GM18870 (cell line): ENCODE measurements at regions not wholly inside any gene's neighbourhood (a gene's known extent, or its start where the extent isn't known, plus 50 kb on each side); places are given as distances from the start of the nearest gene placed in this dataset.
"Not testable (repeated sequence)": the region's sequence is repeated elsewhere in the genome, so short reads cannot be mapped to it uniquely, and the experiment has no call there.

Experiments used
- ATAC-seq: cut with Tn5 transposase; IDR thresholded peaks from one replicate; pipeline ENCODE4 v1.9.1; 2021; ENCODE audit warnings: moderate library complexity; ENCODE audit not compliant: unreplicated experiment

DNA sequence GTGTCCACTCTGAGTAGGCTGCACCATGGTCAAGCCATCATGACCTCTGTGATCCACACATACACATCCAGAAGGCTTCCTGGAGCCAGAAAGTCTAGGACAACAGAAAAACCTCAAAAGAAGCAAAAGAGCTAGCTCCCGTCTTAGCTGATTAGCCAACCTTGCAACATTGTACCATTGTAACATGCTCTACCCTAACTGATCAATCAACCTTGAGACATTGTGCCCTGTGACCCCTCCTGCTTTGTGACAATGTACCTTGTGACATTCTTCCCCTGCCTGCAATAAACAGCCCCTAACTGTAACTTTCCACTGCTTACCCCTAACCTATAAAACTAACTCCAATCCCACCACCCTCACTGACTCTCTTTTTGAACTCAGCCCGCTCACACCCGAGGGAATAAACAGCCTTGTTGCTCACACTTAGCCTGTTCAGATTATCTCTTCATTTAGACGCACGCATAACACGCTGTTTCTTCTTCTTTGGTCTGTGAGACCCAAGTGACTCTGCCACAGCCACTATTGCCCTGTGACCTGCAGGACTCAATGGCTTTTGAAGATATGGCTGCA is 1104.6 kb downstream of the OTOL1 start:
- no peak for ATAC-seq

DNA sequence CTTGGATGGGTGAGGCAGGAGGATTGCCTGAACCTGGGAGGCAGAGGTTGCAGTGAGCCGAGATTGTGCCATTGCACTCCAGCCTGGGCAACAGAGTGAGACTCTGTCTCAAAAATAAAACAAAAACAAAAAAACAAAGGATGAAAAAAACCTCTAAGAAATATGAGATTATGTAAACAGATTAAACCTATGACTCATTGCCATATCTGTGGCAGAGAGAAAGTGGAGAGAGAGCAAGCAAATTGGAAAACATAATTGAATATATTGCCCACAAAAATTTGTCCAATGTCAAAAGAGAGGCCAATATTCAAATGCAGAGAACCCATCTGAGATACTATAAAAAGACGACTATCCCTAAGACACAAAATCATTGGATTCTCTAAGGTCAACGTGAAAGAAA is 1106.0 kb downstream of the OTOL1 start:
- no peak for ATAC-seq

GRCh38 chr3:162605651-162606204 is 1109.1 kb downstream of the OTOL1 start:
- no peak for ATAC-seq

DNA sequence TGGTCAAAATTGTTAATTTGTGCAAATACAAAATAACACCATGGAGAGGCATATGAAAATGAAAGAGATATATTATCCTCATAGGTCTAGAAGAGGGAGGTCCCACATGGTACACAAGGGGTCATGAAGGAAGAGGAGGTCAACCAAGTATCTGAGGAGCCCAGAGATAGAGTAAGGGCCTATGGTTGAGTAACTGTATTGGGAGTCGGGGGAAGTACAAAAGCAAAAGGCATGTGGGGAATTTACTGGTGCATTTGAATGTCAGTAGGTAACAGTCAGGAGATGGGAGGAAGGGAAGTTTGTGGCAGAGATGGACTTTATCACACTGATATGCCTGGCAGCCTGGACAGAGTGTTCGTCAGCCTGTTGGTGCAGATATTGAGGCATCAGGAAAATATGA is 1113.7 kb downstream of the OTOL1 start:
- ATAC-seq, result no peak

DNA sequence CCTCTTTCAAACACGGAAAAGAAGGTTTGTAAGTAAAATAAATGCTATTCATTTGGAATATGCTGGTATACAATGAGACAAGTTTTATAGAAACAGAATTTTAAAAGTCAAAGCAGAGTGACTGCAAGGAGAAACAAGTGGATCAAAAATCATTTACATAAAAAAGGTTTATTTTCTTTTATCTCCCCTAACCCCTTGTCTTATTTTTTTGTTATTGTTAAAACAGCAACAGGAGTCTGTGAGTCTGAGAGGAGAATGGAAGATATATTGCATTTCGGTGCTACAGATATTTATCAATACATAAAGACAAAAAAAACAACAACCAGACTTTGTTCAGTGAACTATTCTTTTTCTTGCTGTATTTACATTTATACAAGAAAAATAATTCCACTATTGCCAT is 1116.4 kb downstream of the OTOL1 start:
- no peak for ATAC-seq

DNA sequence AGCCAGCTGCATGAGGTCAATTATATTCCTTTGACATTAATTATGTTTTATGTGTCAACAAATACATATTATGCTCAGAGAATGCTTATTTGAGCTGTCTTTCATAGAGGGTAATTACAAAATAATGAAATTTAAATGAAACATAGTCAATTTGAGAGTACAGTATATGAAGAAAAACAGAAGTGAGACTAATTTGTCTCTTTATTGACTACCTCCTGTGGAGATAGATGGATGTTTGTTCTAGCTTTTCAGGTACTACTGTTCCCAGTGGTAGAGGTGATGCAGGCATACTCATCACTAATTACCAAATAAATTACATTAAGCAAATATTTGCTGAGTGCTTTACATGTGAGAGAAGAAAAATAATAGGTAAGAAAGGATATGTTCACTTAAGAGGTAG is 1129.6 kb downstream of the OTOL1 start:
- no peak for ATAC-seq

GRCh38 chr3:162628531-162628930 is 1131.9 kb downstream of the OTOL1 start:
- no peak for ATAC-seq

DNA sequence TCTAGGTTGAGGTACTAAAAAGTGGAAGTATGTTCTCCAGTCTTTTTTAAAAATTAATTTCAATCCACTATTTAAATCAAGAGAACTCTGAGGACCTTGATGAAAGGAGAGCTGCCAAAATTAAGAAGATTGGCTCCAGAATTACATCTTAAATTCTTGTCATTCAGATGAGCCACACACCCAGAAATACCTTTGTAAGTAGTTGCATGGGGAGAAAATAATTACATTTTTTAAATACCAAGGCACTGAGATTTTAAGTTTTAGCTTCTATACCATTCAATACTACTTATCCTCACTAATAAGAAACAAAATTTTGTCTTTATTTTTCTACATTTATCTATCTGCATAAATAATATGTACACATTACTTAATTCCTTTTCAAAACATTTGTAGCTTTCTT is 1132.8 kb downstream of the OTOL1 start:
- ATAC-seq, result no peak

GRCh38 chr3:162632672-162633071 is 1136.1 kb downstream of the OTOL1 start:
- ATAC-seq, result no peak

DNA sequence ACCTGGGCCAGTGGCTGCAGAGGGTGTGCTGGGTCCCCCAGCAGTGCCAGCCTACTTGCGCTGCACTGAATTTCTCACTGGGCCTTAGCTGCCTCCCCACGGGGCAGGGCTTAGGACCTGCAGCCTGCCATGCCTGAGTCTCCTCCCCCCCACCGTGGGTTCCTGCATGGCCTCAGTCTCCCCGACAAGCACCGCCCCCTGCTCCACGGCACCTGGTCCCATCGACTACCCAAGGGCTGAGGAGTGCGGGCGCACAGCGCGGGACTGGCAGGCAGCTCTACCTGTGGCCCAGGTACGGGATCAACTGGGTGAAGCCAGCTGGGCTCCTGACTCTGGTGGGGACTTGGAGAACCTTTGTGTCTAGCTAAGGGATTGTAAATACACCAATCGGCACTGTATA is 1143.6 kb downstream of the OTOL1 start:
- ATAC-seq, result not testable (repeated sequence)

- no peak for ATAC-seq
Measured at GRCh38 chr3:162641317-162641716, 1144.7 kb downstream of the OTOL1 start.

- no peak for ATAC-seq
Measured at GRCh38 chr3:162641907-162642306, 1145.3 kb downstream of the OTOL1 start.

DNA sequence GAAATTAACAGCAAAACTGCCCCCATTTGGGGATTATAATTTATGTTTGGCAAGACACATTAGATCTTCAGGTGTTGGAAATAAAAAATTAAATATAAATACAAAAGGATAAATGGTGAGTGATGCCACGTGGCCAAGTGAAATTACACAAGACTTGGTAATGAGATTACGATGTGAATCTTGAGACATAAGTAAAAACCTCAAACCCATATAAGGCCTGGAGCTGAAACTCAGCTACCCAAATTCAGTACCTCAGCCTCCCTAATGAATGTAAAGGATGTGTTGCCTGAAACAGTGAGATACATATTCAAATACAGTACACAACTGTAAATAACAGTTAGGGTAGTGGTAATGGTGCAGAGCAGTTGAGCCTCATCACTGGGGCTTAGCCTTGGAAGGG is 1146.6 kb downstream of the OTOL1 start:
- ATAC-seq, result no peak

DNA sequence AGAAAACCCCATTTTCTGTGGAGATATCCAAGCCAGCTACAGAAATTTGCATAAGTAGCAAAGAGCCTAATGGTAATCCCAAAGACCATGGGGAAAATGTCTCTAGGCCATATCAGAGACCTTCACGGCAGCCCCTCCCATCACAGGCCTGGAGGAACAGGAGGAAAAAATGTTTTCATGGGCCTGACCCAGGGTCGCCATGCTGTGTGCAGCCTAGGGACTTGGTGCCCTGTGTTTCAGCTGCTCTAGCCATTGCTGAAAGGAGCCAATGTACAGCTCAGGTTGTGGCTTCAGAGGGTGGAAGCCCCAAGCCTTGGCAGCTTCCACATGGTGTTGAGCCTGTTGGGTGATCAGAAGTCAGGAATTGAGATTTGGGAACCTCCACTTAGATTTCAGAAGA is 1150.7 kb downstream of the OTOL1 start:
- no peak for ATAC-seq

GRCh38 chr3:162658003-162658402 is 1161.4 kb downstream of the OTOL1 start:
- no peak for ATAC-seq

DNA sequence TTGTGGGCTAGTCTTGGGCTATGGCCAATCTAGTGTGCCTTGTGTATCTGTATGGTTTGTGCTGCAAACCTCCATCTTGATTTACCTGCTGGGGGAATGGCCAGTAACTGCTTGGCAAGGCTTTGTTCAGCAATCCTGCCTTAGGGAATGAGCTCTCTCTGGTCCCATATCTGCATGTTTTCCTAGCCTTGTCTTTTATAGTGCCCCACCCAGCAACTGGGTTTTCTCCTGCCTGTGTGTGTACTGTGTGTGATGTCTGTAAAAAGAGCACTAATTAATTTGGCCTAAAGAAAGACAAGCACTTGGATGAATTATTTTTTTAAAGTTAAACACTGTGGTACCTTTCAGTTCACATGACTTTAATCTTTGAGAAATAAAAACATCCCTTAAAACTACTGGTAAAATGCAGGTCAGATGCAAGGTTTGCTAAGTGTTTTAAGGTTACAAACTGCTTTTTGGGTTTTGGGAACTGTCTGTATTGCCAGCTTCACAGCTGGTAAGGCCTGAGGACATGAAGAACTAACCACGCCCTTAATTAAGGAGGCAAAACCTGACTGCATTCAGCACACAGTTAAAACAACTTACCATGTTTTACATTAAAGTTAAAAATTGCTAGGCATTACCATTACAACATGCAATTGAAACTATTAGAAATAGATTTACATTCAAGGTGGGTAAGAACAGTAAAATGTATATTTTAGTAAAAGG is 1169.2 kb downstream of the OTOL1 start:
- ATAC-seq, result no peak

DNA sequence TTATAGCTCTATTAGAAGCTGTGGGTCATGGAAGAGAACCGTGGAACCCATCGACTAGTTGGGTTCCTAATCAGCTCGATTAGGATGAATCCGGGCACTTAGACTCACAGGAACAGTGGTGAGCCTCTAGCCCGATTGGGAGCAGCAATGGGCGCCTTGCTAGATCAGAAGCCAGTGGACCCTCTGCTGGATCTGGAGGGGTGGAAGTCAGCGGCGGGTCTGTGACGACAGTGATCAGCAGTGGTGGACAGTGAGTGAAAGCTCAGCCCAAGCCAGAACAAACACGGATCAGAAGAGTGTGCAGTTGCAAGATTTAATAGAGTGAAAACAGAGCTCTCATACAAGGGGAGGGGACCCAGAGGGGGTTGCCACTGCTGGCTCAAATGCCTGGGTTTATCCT is 1170.2 kb downstream of the OTOL1 start:
- no peak for ATAC-seq

DNA sequence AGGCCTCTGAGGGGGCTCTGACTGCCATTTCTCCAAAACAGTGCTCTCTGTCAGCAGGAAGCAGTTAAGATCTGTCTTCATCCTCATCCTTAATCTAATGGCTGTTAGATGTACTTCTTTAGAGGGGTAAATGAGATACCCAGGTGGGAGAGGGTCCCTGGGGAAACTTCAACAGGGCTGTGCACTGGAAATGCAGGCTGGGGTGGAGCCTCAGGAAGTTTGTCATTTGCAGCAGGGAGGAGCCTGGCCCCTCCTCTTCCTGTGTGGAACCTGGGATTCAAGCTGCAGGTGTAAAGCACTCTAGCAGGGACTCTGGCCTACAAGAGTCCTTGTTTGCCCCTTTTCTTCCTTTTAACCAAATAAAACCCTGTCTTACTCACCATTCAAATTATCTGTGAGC is 1173.6 kb downstream of the OTOL1 start:
- no peak for ATAC-seq

GRCh38 chr3:162677475-162677874 is 1180.9 kb downstream of the OTOL1 start:
- no peak for ATAC-seq

DNA sequence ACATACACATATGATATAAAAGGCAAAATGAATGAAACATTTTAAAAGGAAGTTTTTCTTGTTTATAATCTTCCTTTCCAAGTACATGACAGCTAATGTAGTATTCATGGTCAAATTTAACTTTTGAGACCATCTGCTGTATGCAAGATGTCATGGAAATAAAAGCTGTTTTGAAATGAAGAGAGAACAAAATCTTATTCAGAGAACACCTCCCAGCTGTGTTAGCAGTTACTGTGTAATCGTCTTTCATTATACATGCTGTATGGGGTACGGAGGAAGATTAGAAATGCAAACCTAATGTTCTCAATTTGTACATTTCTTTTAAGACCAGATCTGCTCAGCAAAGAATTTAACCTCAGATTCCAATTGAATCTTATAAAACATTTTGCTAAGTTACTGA is 1182.3 kb downstream of the OTOL1 start:
- no peak for ATAC-seq

GRCh38 chr3:162684260-162684659 is 1187.7 kb downstream of the OTOL1 start:
- no peak for ATAC-seq

GRCh38 chr3:162699291-162699690 is 1202.7 kb downstream of the OTOL1 start:
- ATAC-seq, result no peak

DNA sequence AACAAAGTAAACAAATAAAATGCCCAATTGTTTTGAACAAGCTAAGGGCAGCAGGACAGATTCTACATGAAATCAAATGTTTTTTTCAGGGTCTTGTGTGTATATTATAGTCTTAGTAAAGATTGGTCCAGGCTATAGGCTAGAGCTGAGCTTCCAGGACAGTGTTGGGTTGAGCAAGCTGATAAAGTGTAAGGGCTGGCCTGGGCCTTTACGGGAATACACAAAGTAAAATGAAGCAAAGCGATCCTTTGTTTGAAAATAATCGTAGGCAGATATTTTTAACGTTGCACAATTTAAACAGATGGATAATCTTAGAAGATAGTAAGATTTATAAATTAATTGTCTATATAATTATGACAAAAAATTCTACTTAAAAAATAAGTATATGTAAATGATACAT is 1204.6 kb downstream of the OTOL1 start:
- no peak for ATAC-seq
